Sigmoid colon (tissue), 4 donors: ENCODE measurements at regions not wholly inside any gene's neighbourhood (a gene's known extent, or its start where the extent isn't known, plus 50 kb on each side); places are given as distances from the start of the nearest gene placed in this dataset.

Source experiments
- CTCF ChIP-seq, 4 experiments: fragments of 450-650 bp in 3 of 4; fragments of 200-600 bp in 1 of 4; IDR thresholded peaks; one replicate each; pipeline ENCODE4 v1.5.1; 2016 to 2019; ENCODE audit warnings: antibody characterized with exemption in 4 of 4, mild to moderate bottlenecking in 3 of 4, moderate library complexity in 2 of 4
- EP300 ChIP-seq, 4 donors: sonication (generic); formaldehyde crosslinking; IDR thresholded peaks; one replicate each; pipeline ENCODE4 v1.6.1; 2017; ENCODE audit warnings: antibody characterized with exemption in 4 of 4
- POLR2A ChIP-seq, 2 donors: fragments of 450-650 bp; IDR thresholded peaks; one replicate each; pipeline ENCODE4 v1.6.1; 2016; ENCODE audit warnings: antibody characterized with exemption in 2 of 2, mild to moderate bottlenecking in 2 of 2, moderate library complexity in 2 of 2
- POLR2AphosphoS5 ChIP-seq, 4 donors: sonication (generic); formaldehyde crosslinking; IDR thresholded peaks; one replicate each; pipeline ENCODE4 v1.6.1; 2017; ENCODE audit warnings: antibody characterized with exemption in 4 of 4

GRCh38 chr3:20666091-20666490, 480.1 kb upstream of the SGO1 start:
- TF ChIP-seq CTCF (IDR thresholded peaks at IDR 0.05) (no peak), POLR2A (IDR thresholded peaks at IDR 0.05) (no peak), EP300 (IDR thresholded peaks at IDR 0.05) (no peak), POLR2AphosphoS5 (IDR thresholded peaks at IDR 0.05) (no peak)
